ENCODE measurements at regions not wholly inside any gene's neighbourhood (a gene's known extent, or its start where the extent isn't known, plus 50 kb on each side); places are given as distances from the start of the nearest gene placed in this dataset.
"Not testable (repeated sequence)": the region's sequence is repeated elsewhere in the genome, so short reads cannot be mapped to it uniquely, and the experiment has no call there.

DNA sequence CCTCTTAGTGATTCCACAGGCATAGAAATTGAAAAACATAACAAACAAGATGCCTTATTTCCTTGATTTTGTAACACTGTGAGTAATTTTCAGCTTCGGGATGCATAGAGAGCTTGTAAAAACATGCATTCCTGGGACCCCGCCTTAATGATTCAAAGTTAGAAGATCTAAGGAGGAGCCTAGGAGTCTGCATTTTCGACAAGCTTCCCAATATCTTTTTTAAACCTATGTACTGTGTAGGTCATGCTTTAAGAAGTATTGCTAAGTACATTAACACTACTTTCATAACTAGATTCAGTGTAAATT is 109.8 kb upstream of the ZNF516 start:
- DNase-seq (ENCODE audit: low spot score), result no peak

DNA sequence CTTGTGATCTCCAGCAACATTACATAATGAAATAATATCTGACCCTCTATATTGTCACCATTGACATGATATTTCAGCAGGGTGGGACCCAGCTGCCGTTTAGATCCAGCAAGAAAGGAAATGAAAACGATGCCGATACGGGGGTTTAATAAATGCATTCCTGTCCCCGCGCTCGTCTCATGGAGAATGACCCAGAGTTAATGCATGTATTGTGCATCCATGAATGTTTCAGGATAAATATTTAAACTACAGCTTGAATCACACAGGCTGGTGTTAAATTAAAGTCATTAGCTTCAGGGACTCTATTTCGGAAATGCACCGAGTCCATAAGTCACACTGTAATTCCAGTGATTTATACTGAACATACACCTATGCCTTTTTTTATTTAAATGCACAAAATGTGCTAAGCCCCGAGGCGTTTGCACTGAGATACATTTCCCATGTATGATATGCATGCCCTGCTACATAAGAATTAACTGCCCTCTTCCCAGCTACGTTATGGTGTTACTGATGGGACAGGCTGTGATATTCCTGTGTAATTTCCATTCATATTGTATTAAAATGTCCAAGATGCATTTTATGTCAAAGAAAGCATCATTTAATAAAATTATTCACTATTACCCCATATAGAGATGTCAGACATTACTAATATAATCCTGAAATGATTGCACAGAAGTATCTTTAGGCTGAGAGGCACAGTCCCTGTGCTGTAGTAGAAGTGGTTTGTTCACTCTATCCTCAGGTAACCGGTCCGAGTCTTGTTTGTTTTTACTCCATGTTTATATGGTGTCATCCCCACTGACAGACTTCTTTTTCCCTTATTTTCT is 109.3 kb upstream of the ZNF516 start:
- DNase-seq (ENCODE audit: low spot score), result no peak

DNA sequence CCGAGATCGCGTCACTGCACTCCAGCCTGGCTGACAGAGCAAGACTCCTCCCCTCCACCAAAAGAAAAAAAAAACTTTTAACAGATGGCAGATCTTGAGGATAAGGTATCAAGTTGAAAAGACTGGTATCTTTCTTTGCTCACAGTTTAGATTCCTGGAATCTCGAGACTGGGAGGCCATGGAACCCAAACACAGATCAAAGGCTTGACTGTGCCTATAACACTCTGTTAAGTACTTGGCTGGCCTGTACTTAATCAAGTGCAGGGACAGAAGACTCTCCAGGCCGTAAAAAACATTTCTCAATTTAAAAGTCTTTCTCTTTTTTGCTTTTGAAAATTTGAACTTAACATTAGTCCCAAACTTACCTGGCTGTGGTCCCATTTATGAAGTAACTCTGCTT is 107.1 kb upstream of the ZNF516 start:
- DNase-seq (ENCODE audit: low spot score), result no peak

- not testable (repeated sequence) for DNase-seq (ENCODE audit: low spot score)
These were observed 105.0 kb upstream of the ZNF516 start for GRCh38 chr18:76600076-76600475.

GRCh38 chr18:76594966-76595365 is 99.9 kb upstream of the ZNF516 start:
- no peak for DNase-seq (ENCODE audit: low spot score)

GRCh38 chr18:76593843-76594242 is 98.8 kb upstream of the ZNF516 start:
- no peak for DNase-seq (ENCODE audit: low spot score)

DNA sequence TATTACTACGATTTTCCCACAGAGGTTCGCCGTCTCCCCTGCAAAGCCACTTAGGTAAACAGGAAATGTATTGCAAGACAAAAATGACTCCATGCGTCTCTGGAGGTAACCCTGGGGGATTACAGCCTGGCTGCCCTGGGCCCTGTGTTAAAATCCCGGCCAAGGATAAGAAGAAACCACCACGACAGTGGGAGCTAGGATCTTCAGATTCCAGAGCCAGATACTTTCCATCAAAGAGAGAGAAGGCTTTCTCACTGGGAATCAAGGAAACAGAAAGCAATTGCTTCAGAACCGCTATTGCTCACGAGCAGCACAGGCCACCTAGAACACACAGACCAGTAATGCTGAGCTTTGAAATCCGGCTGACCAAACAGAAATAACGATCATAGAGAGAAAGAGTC is 97.9 kb upstream of the ZNF516 start:
- DNase-seq (ENCODE audit: low spot score), result no peak

- DNase-seq (ENCODE audit: low spot score), result no peak
These were observed 97.1 kb upstream of the ZNF516 start for GRCh38 chr18:76592096-76592495.

- DNase-seq (ENCODE audit: low spot score), result no peak
These were observed 94.8 kb upstream of the ZNF516 start for GRCh38 chr18:76589866-76590265.

DNA sequence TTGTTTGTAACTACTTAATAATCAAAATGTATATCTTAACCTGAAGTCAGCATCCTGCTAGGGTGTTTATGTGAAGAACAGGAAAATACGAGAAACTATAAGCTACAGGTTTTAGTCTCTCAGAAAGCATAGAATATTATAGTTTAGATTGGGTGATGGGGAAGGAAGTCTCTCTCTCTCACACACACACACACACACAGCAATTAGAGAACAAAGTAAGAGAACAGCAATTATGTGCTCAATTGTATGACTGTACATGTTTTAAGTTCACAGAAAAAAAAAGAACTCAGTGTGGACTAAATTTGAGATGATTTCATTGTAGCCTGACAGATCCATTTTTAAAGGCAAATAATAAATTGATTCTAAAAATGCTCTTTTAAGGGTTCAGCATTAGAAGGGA is 94.3 kb upstream of the ZNF516 start:
- no peak for DNase-seq (ENCODE audit: low spot score)

- no peak for DNase-seq (ENCODE audit: low spot score)
These were observed 93.7 kb upstream of the ZNF516 start for GRCh38 chr18:76588601-76589226.

GRCh38 chr18:76587879-76588271 is 92.8 kb upstream of the ZNF516 start:
- no peak for DNase-seq (ENCODE audit: low spot score)

- DNase-seq (ENCODE audit: low spot score), result no peak
These were observed 92.3 kb upstream of the ZNF516 start for GRCh38 chr18:76587147-76587878.

- DNase-seq (ENCODE audit: low spot score), result no peak
These were observed 89.6 kb upstream of the ZNF516 start for GRCh38 chr18:76584414-76585310.

DNA sequence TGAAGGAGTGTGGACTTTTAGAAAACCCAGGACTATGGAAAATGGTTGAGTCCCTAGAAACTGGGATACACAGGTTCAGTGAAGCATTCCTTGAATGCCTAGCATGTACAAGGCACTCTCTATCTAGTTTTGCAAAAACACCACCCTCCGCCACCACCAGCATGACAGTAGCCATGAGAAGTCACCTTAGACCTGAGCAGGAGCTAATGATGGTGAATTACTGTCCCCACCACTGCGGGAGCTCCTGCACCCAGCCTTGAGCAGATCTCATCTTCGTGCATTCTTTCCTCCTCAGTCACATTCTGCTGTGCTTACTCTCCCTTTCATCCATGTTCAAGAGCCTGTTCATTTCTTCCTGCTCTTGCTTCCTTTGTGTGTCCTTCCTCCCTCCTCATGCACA is 86.2 kb upstream of the ZNF516 start:
- no peak for DNase-seq (ENCODE audit: low spot score)

DNA sequence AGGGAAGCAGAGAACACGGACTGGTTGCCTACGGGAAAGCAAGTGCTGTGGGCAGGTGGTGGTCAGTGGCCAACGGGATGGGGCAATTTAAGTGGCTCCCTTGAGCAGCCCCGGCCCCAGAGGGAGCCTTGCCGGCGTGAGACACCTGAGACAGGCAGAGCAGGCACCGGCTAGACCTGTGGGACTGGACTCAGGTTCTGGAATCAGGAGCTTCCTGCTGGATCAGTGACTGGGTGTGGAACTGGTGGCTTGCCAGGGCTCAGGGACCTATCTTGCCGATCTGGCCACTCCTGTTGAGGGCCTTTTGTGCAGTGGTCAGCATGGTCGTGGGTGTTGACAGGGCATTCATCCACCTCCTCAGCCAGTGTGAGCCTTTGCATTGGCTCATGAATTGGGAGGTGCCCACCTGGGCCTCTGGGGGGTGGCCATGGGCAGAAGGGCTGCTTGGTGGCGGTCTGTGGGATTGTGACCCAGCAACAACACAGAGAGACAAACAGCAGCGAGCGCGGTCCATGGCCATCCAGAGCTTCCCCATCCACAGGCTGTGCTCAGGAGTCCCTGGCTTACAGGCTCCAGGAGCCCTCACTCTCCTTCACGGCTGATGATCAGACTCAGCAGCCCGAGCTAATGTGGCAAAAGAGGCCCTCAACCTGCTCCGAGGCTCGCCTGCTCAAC is 85.4 kb upstream of the ZNF516 start:
- DNase-seq (ENCODE audit: low spot score), result no peak

GRCh38 chr18:76579301-76579695 is 84.3 kb upstream of the ZNF516 start:
- DNase-seq (ENCODE audit: low spot score), result no peak

DNA sequence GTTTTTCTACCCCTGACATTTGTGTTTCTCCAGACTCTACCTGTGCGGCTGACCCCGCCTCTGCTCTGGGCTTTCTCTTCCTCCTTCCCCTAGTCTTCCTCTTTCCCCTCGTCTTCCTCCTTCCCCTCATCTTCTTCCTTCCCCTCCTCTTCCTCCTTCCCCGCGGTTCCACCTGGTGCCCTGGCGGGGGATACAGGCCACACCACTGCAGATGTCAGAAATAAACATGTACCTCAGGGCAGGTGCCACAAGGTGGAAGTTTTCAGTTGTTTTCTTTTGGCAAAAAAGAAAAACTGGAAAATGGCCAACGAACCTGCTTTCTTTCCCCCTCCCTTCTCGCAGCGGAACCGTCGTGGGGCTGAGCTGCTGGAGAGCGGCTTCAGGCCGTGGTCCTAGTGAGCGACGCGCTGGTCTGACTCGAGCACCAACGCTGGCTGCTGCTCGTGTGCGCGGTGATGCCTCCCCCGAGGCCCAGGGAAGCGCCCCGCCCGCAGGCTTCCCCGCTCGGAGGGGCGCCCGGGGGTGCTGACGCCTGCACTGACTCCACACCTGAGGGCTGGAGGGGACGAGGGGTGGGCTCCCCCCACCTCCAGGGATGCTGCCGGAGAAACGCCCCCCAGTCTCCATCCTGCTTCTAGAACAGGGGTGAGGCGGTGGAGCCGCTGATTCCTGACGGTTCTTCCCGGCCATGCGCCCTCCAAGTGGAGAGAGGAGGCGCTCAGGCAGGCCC is 83.7 kb upstream of the ZNF516 start:
- no peak for DNase-seq (ENCODE audit: low spot score)

DNA sequence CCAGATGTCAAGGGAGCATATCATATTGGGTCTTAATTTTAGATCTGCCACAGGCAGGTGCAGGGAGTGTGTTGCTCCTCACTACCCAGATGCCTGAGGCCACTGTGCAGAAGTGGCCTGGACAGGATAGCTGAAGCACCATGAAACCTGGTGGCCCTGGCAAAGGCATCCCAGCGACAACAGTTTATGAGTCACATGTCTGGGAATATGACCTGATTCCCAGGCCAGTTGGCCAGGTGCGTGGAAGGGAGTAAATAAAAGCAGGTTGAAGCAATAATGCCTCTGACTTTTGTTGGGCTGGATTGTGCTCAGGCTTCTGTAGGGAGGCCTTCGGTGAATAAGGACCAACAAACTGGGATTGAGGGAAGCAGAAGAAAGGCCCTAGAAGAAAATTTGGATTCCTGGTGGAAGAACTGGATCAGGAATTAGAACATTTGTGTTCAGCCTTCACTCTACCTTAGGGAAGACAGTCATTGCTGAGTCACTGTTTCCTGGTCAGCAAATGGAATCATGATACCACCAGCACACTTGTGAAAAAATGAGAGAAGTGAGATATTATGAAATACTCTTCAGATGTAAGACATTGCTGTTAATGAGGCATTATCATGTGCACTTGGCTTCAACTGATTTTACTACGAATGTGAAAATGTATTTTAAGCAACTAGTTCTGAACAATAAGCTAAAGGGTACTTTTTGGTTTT is 78.4 kb upstream of the ZNF516 start:
- DNase-seq (ENCODE audit: low spot score), result no peak

DNA sequence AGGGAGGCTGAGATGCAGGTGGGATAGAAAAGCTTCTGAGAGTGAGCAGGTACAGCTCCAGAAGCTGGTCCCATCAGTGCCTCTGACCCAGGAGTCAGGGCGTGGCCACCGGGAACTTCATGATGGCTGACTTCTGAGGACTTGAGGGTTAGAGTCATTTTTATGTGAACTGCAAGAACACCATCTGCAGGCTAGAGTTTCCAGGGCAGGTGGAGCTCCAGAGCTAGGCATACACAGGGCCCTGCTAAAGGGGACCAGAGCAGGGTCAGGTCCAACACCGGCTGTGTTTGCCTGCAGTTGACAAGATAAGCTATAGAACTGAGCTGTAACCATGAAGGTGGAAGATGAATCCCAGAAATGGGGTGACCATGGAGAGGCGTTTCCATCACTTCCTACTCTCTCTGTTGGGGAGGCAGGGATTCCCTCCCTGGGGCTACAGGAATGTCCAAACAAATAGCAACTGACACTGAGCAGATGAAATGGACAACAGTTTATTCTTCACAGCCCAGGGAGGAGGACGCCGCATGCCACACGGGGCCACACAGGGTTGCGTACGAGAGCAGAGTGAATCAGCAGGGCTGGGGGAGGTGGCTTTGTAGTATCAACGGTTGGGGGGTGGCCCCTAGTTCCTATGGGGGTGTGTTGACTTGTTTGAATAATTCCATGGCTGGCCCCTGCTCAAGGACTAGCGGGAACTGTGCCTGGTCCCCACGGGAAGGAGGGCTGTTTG is 77.6 kb upstream of the ZNF516 start:
- no peak for DNase-seq (ENCODE audit: low spot score)

Measured in globus pallidus (tissue), 1 donor.